ENCODE measurements at regions not wholly inside any gene's neighbourhood (a gene's known extent, or its start where the extent isn't known, plus 50 kb on each side); places are given as distances from the start of the nearest gene placed in this dataset.

DNA sequence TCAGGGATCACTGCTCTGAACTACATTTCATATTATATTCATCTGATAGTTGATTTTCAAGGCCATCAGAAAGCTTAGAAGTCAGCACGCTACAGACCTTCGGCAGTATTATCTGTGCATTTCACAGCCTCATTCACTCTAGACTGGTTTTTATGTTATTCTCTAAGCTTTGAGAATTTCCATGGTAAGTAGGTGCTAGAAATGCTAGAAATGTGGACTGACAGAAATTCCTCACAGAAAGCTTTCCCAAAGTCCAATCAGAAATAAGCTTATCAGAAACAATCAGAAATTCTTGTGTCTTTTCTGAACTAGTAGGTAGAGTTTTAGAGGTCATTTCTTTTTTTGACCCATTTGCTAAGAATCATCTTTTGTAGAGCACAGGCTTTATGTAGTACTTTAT is 176.6 kb downstream of the TMTC3 start:
- Mint-ChIP-seq H3K36me3 (ENCODE audit: low read depth) (no peaks in the 10 kb centered on the region), H3K4me3 (no peak overlapping the region), H3K27me3 (peaks cover 3% of the 10 kb centered on the region), H3K9me3 (no peaks in the 10 kb centered on the region), H3K27ac (no peak overlapping the region), H3K4me1 (ENCODE audit: low read depth) (no peaks in the 10 kb centered on the region)
- intact Hi-C loops (cut with micrococcal nuclease), result no loop called here
- CTCF ChIA-PET, result no interaction called here
- no peak for DNase-seq
- POLR2A ChIA-PET, result no interaction called here
- no peak for ATAC-seq
- no peak for TF ChIP-seq CTCF (IDR thresholded peaks at IDR 0.05)

GRCh38 chr12:88325076-88325815 is 183.1 kb downstream of the TMTC3 start:
- no peak for ATAC-seq
- Mint-ChIP-seq H3K4me3 (no peak overlapping the region), H3K27ac (no peak overlapping the region), H3K27me3 (no peaks in the 10 kb centered on the region), H3K36me3 (ENCODE audit: low read depth) (no peaks in the 10 kb centered on the region), H3K4me1 (ENCODE audit: low read depth) (no peaks in the 10 kb centered on the region), H3K9me3 (peaks cover 2% of the 10 kb centered on the region)
- intact Hi-C loops (cut with micrococcal nuclease), result no loop called here
- ChIA-PET POLR2A (no interaction called here), CTCF (interaction anchor here (1.3 kb wide), 1 partner anchor 69 kb away, joined by 3 read pairs; no protein-coding TSS in a partner anchor)
- DNase-seq, result no peak
- no peak for TF ChIP-seq CTCF (IDR thresholded peaks at IDR 0.05)

- no peaks in the 10 kb centered on the region for H3K27me3 Mint-ChIP-seq
- H3K4me1 Mint-ChIP-seq (ENCODE audit: low read depth), result no peaks in the 10 kb centered on the region
- no peak overlapping the region for H3K4me3 Mint-ChIP-seq
- intact Hi-C loops (cut with micrococcal nuclease), result no loop called here
- POLR2A ChIA-PET, result no interaction called here
- CTCF ChIA-PET, result no interaction called here
- ATAC-seq (no peak), DNase-seq (no peak)
- TF ChIP-seq CTCF (IDR thresholded peaks at IDR 0.05), result no peak
- H3K9me3 Mint-ChIP-seq, result peaks cover 2% of the 10 kb centered on the region
- H3K36me3 Mint-ChIP-seq (ENCODE audit: low read depth), result no peaks in the 10 kb centered on the region
- H3K27ac Mint-ChIP-seq, result no peak overlapping the region
Measured at GRCh38 chr12:88325816-88326189, 183.7 kb downstream of the TMTC3 start.

- ChIA-PET CTCF (no interaction called here), POLR2A (no interaction called here)
- intact Hi-C loops (cut with micrococcal nuclease), result no loop called here
- H3K27me3 Mint-ChIP-seq, result no peaks in the 10 kb centered on the region
- H3K4me3 Mint-ChIP-seq, result no peak overlapping the region
- H3K27ac Mint-ChIP-seq, result no peak overlapping the region
- no peak for ATAC-seq
- no peak for DNase-seq
- no peak for TF ChIP-seq CTCF (IDR thresholded peaks at IDR 0.05)
- H3K4me1 Mint-ChIP-seq (ENCODE audit: low read depth), result no peaks in the 10 kb centered on the region
- peaks cover 2% of the 10 kb centered on the region for H3K9me3 Mint-ChIP-seq
- no peaks in the 10 kb centered on the region for H3K36me3 Mint-ChIP-seq (ENCODE audit: low read depth)
Measured at GRCh38 chr12:88327276-88327675, 185.2 kb downstream of the TMTC3 start.

- DNase-seq, result no peak
- Mint-ChIP-seq H3K4me1 (ENCODE audit: low read depth) (no peaks in the 10 kb centered on the region), H3K27ac (no peak overlapping the region), H3K9me3 (peaks cover 2% of the 10 kb centered on the region), H3K4me3 (no peak overlapping the region), H3K36me3 (ENCODE audit: low read depth) (no peaks in the 10 kb centered on the region), H3K27me3 (no peaks in the 10 kb centered on the region)
- TF ChIP-seq CTCF (IDR thresholded peaks at IDR 0.05), result no peak
- CTCF ChIA-PET, result no interaction called here
- intact Hi-C loops (cut with micrococcal nuclease), result no loop called here
- POLR2A ChIA-PET, result no interaction called here
- no peak for ATAC-seq
Measured at GRCh38 chr12:88328090-88328489, 186.0 kb downstream of the TMTC3 start.

Data from activated CD8-positive, alpha-beta T cell treated with anti-CD3 and anti-CD28 coated beads for 36 hours (primary cell).